HCT116 (cell line): ENCODE measurements at regions not wholly inside any gene's neighbourhood (a gene's known extent, or its start where the extent isn't known, plus 50 kb on each side); places are given as distances from the start of the nearest gene placed in this dataset.

Experiments
- ATAC-seq: fragments of 200-7000 bp; cut with Tn5 transposase; 2 replicates; pipeline ENCODE4 v1.9.1; 2020; ENCODE audit warnings: mild to moderate bottlenecking, moderate library complexity
- BruUV-seq: library from RNA; stranded (reverse); fragments of 400-500 nt; replicated peaks from 2 replicates; lab custom pipeline; 2021; lab: Mats Ljungman, UMichigan
- CTCF ChIA-PET: fragments of 300-600 bp; sonication (Branson Sonifier 250); formaldehyde crosslinking; loops from one replicate; lab custom pipeline; 2021; ENCODE audit warnings: antibody characterized with exemption; lab: Charles Lee
- POLR2A ChIA-PET: fragments of 300-600, 350-600 bp; sonication (Branson Sonifier 250); formaldehyde crosslinking; loops from one replicate; lab custom pipeline; 2021; ENCODE audit warnings: antibody characterized with exemption; lab: Charles Lee
- RAD21 ChIA-PET, 2 experiments: fragments of 300-600 bp; sonication (Branson Sonifier 250); formaldehyde crosslinking; loops; one replicate each; lab custom pipeline; 2023; ENCODE audit warnings: low total read pairs in 2 of 2; ENCODE audit not compliant: uncharacterized antibody in 2 of 2, unreplicated experiment in 2 of 2, low non-redundant PET in 1 of 2; lab: Charles Lee
- DNase-seq: peaks from one replicate; pipeline ENCODE4 v3.0.0-alpha.2; 2010; ENCODE audit warnings: low read depth, low spot score
- H2AFZ ChIP-seq: fragments of 200-600 bp; shearing (Covaris generic), sonication (generic); 2 replicates; pipeline ENCODE4 v1.6.1; 2017; ENCODE audit warnings: low read depth, mixed run types, mixed read lengths, antibody characterized with exemption, low read length; ENCODE audit not compliant: poor library complexity, severe bottlenecking
- H3K27ac ChIP-seq: 2 replicates; pipeline ENCODE4 v1.5.1; 2012; ENCODE audit warnings: low read depth, low read length
- H3K27me3 ChIP-seq: fragments of 200-600 bp; sonication (generic); 2 replicates; pipeline ENCODE4 v1.6.1; 2016; ENCODE audit warnings: mixed run types, low read length, mixed read lengths; ENCODE audit not compliant: insufficient read depth
- H3K36me3 ChIP-seq, 2 experiments: fragments of 200-500 bp in 1 of 2; fragments of 200-600 bp in 1 of 2; sonication (Bioruptor generic) in 1 of 2; sonication (generic) in 1 of 2; 2 replicates each; pipeline versions ENCODE4 v1.5.1 to v1.6.1; 2014 to 2016; ENCODE audit warnings: low read length in 2 of 2, inconsistent platforms in 1 of 2, mixed read lengths in 1 of 2, mixed run types in 1 of 2; ENCODE audit not compliant: insufficient read depth in 2 of 2, control insufficient read depth in 1 of 2
- H3K4me1 ChIP-seq, 2 experiments: fragments of 200-600 bp in 1 of 2; sonication (generic) in 1 of 2; 2 replicates each; pipeline versions ENCODE4 v1.5.1 to v1.6.1; 2012 to 2017; ENCODE audit warnings: low read length in 2 of 2, inconsistent platforms in 1 of 2, mild to moderate bottlenecking in 1 of 2, mixed read lengths in 1 of 2, mixed run types in 1 of 2, moderate library complexity in 1 of 2; ENCODE audit not compliant: insufficient read depth in 2 of 2, control insufficient read depth in 1 of 2
- H3K4me2 ChIP-seq: fragments of 200-600 bp; sonication (generic); 2 replicates; pipeline ENCODE4 v1.6.1; 2017; ENCODE audit warnings: mixed run types, low read length, mixed read lengths
- H3K4me3 ChIP-seq, 2 experiments: fragments of 200-600 bp in 1 of 2; sonication (generic) in 1 of 2; replicated peaks in 1 of 2; 2 replicates each; pipeline ENCODE4 v1.5.1; 2011 to 2016; ENCODE audit warnings: low read length in 2 of 2, control low read depth in 1 of 2, low read depth in 1 of 2, mild to moderate bottlenecking in 1 of 2, mixed read lengths in 1 of 2, mixed run types in 1 of 2
- H3K79me2 ChIP-seq: fragments of 200-600 bp; sonication (generic); 2 replicates; pipeline ENCODE4 v1.6.1; 2017; ENCODE audit warnings: mild to moderate bottlenecking, mixed run types, low read length, moderate library complexity, mixed read lengths; ENCODE audit not compliant: insufficient read depth
- H3K9ac ChIP-seq: fragments of 200-600 bp; sonication (generic); 2 replicates; pipeline ENCODE4 v1.6.1; 2016; ENCODE audit warnings: low read length, mixed read lengths
- H3K9me2 ChIP-seq: fragments of 200-600 bp; sonication (generic), shearing (Covaris generic); 2 replicates; pipeline ENCODE4 v1.6.1; 2017; ENCODE audit warnings: mixed run types, mild to moderate bottlenecking, moderate library complexity; ENCODE audit not compliant: insufficient read depth
- H3K9me3 ChIP-seq, 2 experiments: fragments of 200-500 bp in 1 of 2; fragments of 200-600 bp in 1 of 2; sonication (Bioruptor generic) in 1 of 2; sonication (generic) in 1 of 2; 2 replicates each; pipeline ENCODE4 v1.6.1; 2014 to 2017; ENCODE audit warnings: low read length in 2 of 2, mixed read lengths in 2 of 2, inconsistent platforms in 1 of 2, low read depth in 1 of 2, mild to moderate bottlenecking in 1 of 2, mixed run types in 1 of 2, moderate library complexity in 1 of 2; ENCODE audit not compliant: control insufficient read depth in 1 of 2, insufficient read depth in 1 of 2
- H4K20me1 ChIP-seq: fragments of 200-600 bp; sonication (generic), shearing (Covaris generic); 2 replicates; pipeline ENCODE4 v1.6.1; 2017; ENCODE audit warnings: mixed run types, mild to moderate bottlenecking, moderate library complexity; ENCODE audit not compliant: insufficient read depth
- CBX3 ChIP-seq: IDR thresholded peaks from 2 replicates; pipeline ENCODE4 v1.6.1; 2012; ENCODE audit warnings: low read depth
- CEBPB ChIP-seq: IDR thresholded peaks from 2 replicates; pipeline ENCODE4 v1.6.1; 2012; ENCODE audit warnings: low read depth
- ELF1 ChIP-seq: IDR thresholded peaks from 2 replicates; pipeline ENCODE4 v1.6.1; 2012; ENCODE audit warnings: low read depth, borderline replicate concordance
- EZH2 ChIP-seq: fragments of 200-600 bp; sonication (generic); IDR thresholded peaks from 2 replicates; pipeline ENCODE4 v1.6.1; 2017; ENCODE audit warnings: antibody characterized with exemption, mixed run types
- EZH2phosphoT487 ChIP-seq: fragments of 200-600 bp; IDR thresholded peaks from 2 replicates; pipeline ENCODE4 v1.6.1; 2018; ENCODE audit warnings: antibody characterized with exemption, borderline replicate concordance
- FOSL1 ChIP-seq: IDR thresholded peaks from 2 replicates; pipeline ENCODE4 v1.6.1; 2012; ENCODE audit warnings: low read depth
- JUND ChIP-seq: IDR thresholded peaks from 2 replicates; pipeline ENCODE4 v1.6.1; 2012
- POLR2A ChIP-seq: IDR thresholded peaks from 2 replicates; pipeline ENCODE4 v1.7.0; 2011; ENCODE audit warnings: borderline replicate concordance; ENCODE audit not compliant: insufficient read depth, insufficient read length; ENCODE audit errors: extremely low read depth
- POLR2AphosphoS5 ChIP-seq: IDR thresholded peaks from 2 replicates; pipeline ENCODE4 v1.6.1; 2011; ENCODE audit warnings: mild to moderate bottlenecking, low read depth, low read length, moderate library complexity
- RAD21 ChIP-seq: IDR thresholded peaks from 2 replicates; pipeline ENCODE4 v1.6.1; 2012; ENCODE audit warnings: low read depth, mild to moderate bottlenecking
- SP1 ChIP-seq: IDR thresholded peaks from 2 replicates; pipeline ENCODE4 v1.6.1; 2012; ENCODE audit warnings: low read depth
- SRF ChIP-seq: IDR thresholded peaks from 2 replicates; pipeline ENCODE4 v1.6.1; 2012; ENCODE audit warnings: low read depth
- TCF7L2 ChIP-seq: IDR thresholded peaks from 2 replicates; pipeline ENCODE4 v1.7.0; 2011; ENCODE audit warnings: borderline replicate concordance, inconsistent platforms; ENCODE audit not compliant: insufficient read depth, insufficient read length; ENCODE audit errors: extremely low read depth
- YY1 ChIP-seq: IDR thresholded peaks from 2 replicates; pipeline ENCODE4 v1.6.1; 2011; ENCODE audit warnings: low read length, low read depth, moderate library complexity, mild to moderate bottlenecking; ENCODE audit not compliant: insufficient replicate concordance; ENCODE audit errors: extremely low read depth
- ZBTB33 ChIP-seq: IDR thresholded peaks from 2 replicates; pipeline ENCODE4 v1.6.1; 2011; ENCODE audit warnings: mild to moderate bottlenecking, low read length, moderate library complexity; ENCODE audit not compliant: insufficient replicate concordance; ENCODE audit errors: extremely low read depth
- ZFX ChIP-seq: fragments of 450-650 bp; IDR thresholded peaks from 2 replicates; pipeline ENCODE4 v1.6.1; 2017
- ZNF274 ChIP-seq: fragments of 200-500 bp; sonication (Bioruptor generic); IDR thresholded peaks from 2 replicates; pipeline ENCODE4 v1.6.1; 2014; ENCODE audit warnings: mild to moderate bottlenecking, low read depth, low read length, inconsistent platforms
- intact Hi-C: fragments of 100-400 bp; cut with micrococcal nuclease; formaldehyde crosslinking; loops from 2 replicates; pipeline ENCODE4 v1.10.0; 2022
- TF ChIP-seq, protein P1 (sequence below): IDR thresholded peaks from 2 replicates; pipeline ENCODE4 v1.6.1; 2012
- TF ChIP-seq, protein P2 (sequence below): IDR thresholded peaks from 2 replicates; pipeline ENCODE4 v1.6.1; 2012
- TF ChIP-seq, protein P3 (sequence below): IDR thresholded peaks from 2 replicates; pipeline ENCODE4 v1.6.1; 2012; ENCODE audit warnings: low read depth

DNA sequence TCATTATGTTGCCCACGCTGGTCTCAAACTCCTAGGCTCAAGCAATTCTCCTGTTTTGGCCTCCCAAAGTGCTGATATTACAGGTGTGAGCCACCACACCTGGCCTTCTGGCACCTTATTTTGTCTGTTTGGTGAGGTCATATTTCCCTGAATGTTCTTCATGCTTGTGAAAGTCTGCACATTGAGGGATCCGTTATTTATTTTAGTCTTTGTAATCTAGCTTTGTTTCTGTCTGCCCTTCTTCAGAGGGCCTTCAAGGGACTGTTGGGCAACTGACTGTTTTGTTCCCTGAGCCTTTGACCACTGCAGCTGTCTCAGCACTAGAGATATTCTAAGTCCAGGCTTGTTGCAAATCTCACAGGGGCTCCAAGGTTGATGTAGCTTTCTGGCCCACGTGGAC lies 110.5 kb upstream of the RFC3 start:
- TF ChIP-seq POLR2A, result no peak
- no peak for TF ChIP-seq FOSL1
- no peak for TF ChIP-seq ZBTB33
- TF ChIP-seq JUND, result no peak
- no peak for TF ChIP-seq RAD21
- TF ChIP-seq ELF1, result no peak
- TF ChIP-seq, protein P1, sequence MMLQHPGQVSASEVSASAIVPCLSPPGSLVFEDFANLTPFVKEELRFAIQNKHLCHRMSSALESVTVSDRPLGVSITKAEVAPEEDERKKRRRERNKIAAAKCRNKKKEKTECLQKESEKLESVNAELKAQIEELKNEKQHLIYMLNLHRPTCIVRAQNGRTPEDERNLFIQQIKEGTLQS, result no peak
- TF ChIP-seq EZH2, result no peak
- TF ChIP-seq, protein P2, sequence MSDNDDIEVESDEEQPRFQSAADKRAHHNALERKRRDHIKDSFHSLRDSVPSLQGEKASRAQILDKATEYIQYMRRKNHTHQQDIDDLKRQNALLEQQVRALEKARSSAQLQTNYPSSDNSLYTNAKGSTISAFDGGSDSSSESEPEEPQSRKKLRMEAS, result no peak
- TF ChIP-seq SP1, result no peak
- no peak for TF ChIP-seq TCF7L2
- no peak for TF ChIP-seq ZNF274
- TF ChIP-seq, protein P3, sequence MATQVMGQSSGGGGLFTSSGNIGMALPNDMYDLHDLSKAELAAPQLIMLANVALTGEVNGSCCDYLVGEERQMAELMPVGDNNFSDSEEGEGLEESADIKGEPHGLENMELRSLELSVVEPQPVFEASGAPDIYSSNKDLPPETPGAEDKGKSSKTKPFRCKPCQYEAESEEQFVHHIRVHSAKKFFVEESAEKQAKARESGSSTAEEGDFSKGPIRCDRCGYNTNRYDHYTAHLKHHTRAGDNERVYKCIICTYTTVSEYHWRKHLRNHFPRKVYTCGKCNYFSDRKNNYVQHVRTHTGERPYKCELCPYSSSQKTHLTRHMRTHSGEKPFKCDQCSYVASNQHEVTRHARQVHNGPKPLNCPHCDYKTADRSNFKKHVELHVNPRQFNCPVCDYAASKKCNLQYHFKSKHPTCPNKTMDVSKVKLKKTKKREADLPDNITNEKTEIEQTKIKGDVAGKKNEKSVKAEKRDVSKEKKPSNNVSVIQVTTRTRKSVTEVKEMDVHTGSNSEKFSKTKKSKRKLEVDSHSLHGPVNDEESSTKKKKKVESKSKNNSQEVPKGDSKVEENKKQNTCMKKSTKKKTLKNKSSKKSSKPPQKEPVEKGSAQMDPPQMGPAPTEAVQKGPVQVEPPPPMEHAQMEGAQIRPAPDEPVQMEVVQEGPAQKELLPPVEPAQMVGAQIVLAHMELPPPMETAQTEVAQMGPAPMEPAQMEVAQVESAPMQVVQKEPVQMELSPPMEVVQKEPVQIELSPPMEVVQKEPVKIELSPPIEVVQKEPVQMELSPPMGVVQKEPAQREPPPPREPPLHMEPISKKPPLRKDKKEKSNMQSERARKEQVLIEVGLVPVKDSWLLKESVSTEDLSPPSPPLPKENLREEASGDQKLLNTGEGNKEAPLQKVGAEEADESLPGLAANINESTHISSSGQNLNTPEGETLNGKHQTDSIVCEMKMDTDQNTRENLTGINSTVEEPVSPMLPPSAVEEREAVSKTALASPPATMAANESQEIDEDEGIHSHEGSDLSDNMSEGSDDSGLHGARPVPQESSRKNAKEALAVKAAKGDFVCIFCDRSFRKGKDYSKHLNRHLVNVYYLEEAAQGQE, result no peak
- TF ChIP-seq SRF, result no peak
- TF ChIP-seq POLR2AphosphoS5, result no peak
- no peak for TF ChIP-seq ZFX
- TF ChIP-seq EZH2phosphoT487, result no peak
- no peak for TF ChIP-seq CEBPB
- TF ChIP-seq CBX3, result no peak
- no peak for TF ChIP-seq YY1
- H3K4me1 ChIP-seq, result no peaks in the 10 kb centered on the region
- intact Hi-C loops, result no loop called here
- H3K36me3 ChIP-seq, result no peaks in the 10 kb centered on the region
- no TSS peak for BruUV-seq
- H3K9me2 ChIP-seq, result no peaks in the 10 kb centered on the region
- no peak overlapping the region for H3K9ac ChIP-seq
- POLR2A ChIA-PET, result no interaction called here
- RAD21 ChIA-PET, result no interaction called here
- H3K4me3 ChIP-seq, result no peak overlapping the region
- H3K79me2 ChIP-seq, result no peaks in the 10 kb centered on the region
- H4K20me1 ChIP-seq, result no peaks in the 10 kb centered on the region
- CTCF ChIA-PET, result no interaction called here
- no peaks in the 10 kb centered on the region for H3K9me3 ChIP-seq
- no peak overlapping the region for H3K27ac ChIP-seq
- no peaks in the 10 kb centered on the region for H3K27me3 ChIP-seq
- ATAC-seq (no peak), DNase-seq (no peak)
- H2AFZ ChIP-seq, result no peak overlapping the region
- H3K4me2 ChIP-seq, result no peak overlapping the region
